HG02852 (cell line): ENCODE measurements at regions not wholly inside any gene's neighbourhood (a gene's known extent, or its start where the extent isn't known, plus 50 kb on each side); places are given as distances from the start of the nearest gene placed in this dataset.

Source experiments
- ATAC-seq: cut with Tn5 transposase; IDR thresholded peaks from one replicate; pipeline ENCODE4 v1.9.1; 2021; ENCODE audit warnings: mild to moderate bottlenecking, moderate library complexity; ENCODE audit not compliant: unreplicated experiment

- no peak for ATAC-seq
Measured at GRCh38 chr7:15867441-15867840, 181.0 kb upstream of the MEOX2 start.

GRCh38 chr7:15866753-15867152 is 180.3 kb upstream of the MEOX2 start:
- ATAC-seq, result no peak

- no peak for ATAC-seq
Measured at GRCh38 chr7:15864626-15864991, 178.1 kb upstream of the MEOX2 start.

GRCh38 chr7:15863951-15864625 is 177.6 kb upstream of the MEOX2 start:
- no peak for ATAC-seq

GRCh38 chr7:15862781-15863165 is 176.3 kb upstream of the MEOX2 start:
- ATAC-seq, result no peak

GRCh38 chr7:15862016-15862780 is 175.7 kb upstream of the MEOX2 start:
- no peak for ATAC-seq

GRCh38 chr7:15860264-15860949 is 173.9 kb upstream of the MEOX2 start:
- ATAC-seq, result no peak

- ATAC-seq, result no peak
Measured at GRCh38 chr7:15857026-15857425, 170.5 kb upstream of the MEOX2 start.

- ATAC-seq, result no peak
Measured at GRCh38 chr7:15856311-15856710, 169.8 kb upstream of the MEOX2 start.

- no peak for ATAC-seq
Measured at GRCh38 chr7:15855525-15856109, 169.1 kb upstream of the MEOX2 start.

GRCh38 chr7:15854841-15855524 is 168.5 kb upstream of the MEOX2 start:
- no peak for ATAC-seq

- no peak for ATAC-seq
Measured at GRCh38 chr7:15853832-15854470, 167.5 kb upstream of the MEOX2 start.

- ATAC-seq, result no peak
Measured at GRCh38 chr7:15851201-15851600, 164.7 kb upstream of the MEOX2 start.

GRCh38 chr7:15848901-15849300 is 162.4 kb upstream of the MEOX2 start:
- ATAC-seq, result no peak

- no peak for ATAC-seq
Measured at GRCh38 chr7:15848362-15848761, 161.9 kb upstream of the MEOX2 start.

GRCh38 chr7:15845868-15846267 is 159.4 kb upstream of the MEOX2 start:
- ATAC-seq, result no peak

- no peak for ATAC-seq
Measured at GRCh38 chr7:15845461-15845860, 159.0 kb upstream of the MEOX2 start.

- ATAC-seq, result no peak
Measured at GRCh38 chr7:15839416-15840100, 153.1 kb upstream of the MEOX2 start.

- no peak for ATAC-seq
Measured at GRCh38 chr7:15838265-15838664, 151.8 kb upstream of the MEOX2 start.
